A673 (cell line): ENCODE measurements at regions not wholly inside any gene's neighbourhood (a gene's known extent, or its start where the extent isn't known, plus 50 kb on each side); places are given as distances from the start of the nearest gene placed in this dataset.
A peak's percentile ranks its signal among the peaks of the same experiment; 100 is the strongest.

Experiments
- BruUV-seq: library from RNA; stranded (reverse); fragments of 400-500 nt; replicated peaks from 2 replicates; lab custom pipeline; 2021; lab: Mats Ljungman, UMichigan
- CTCF ChIA-PET: fragments of 300-600 bp; sonication (Branson Sonifier 250); formaldehyde crosslinking; loops from one replicate; lab custom pipeline; 2022; ENCODE audit warnings: antibody characterized with exemption; lab: Charles Lee
- POLR2A ChIA-PET: fragments of 300-600 bp; sonication (Branson Sonifier 250); formaldehyde crosslinking; loops from one replicate; lab custom pipeline; 2022; ENCODE audit warnings: antibody characterized with exemption; ENCODE audit not compliant: low non-redundant PET; lab: Charles Lee
- DNase-seq: peaks from one replicate; pipeline ENCODE4 v3.0.0-alpha.2; 2015; ENCODE audit warnings: low spot score
- H3K27ac ChIP-seq: fragments of 200-600 bp; sonication (generic); 2 replicates; pipeline ENCODE4 v1.5.1; 2016; ENCODE audit warnings: mixed run types, low read depth, mild to moderate bottlenecking, mixed read lengths, antibody characterized with exemption, low read length; ENCODE audit not compliant: poor library complexity, severe bottlenecking
- H3K27me3 ChIP-seq: fragments of 200-600 bp; sonication (generic); replicated peaks from 2 replicates; pipeline ENCODE4 v1.6.1; 2017; ENCODE audit warnings: mixed run types, low read depth, mild to moderate bottlenecking, mixed read lengths, antibody characterized with exemption, low read length; ENCODE audit not compliant: insufficient read depth, poor library complexity
- H3K36me3 ChIP-seq: fragments of 200-600 bp; sonication (generic); 2 replicates; pipeline ENCODE4 v1.6.1; 2016; ENCODE audit warnings: mixed run types, mild to moderate bottlenecking, mixed read lengths, antibody characterized with exemption, low read length; ENCODE audit not compliant: insufficient read depth, poor library complexity, severe bottlenecking
- H3K4me1 ChIP-seq: fragments of 200-600 bp; sonication (generic); 2 replicates; pipeline ENCODE4 v1.6.1; 2017; ENCODE audit warnings: mixed run types, mild to moderate bottlenecking, mixed read lengths, antibody characterized with exemption, low read length; ENCODE audit not compliant: insufficient read depth, poor library complexity, severe bottlenecking
- H3K4me3 ChIP-seq: fragments of 200-600 bp; sonication (generic); 2 replicates; pipeline ENCODE4 v1.5.1; 2016; ENCODE audit warnings: low read depth, mixed run types, mild to moderate bottlenecking, mixed read lengths, low read length; ENCODE audit not compliant: poor library complexity, severe bottlenecking
- H3K9me3 ChIP-seq: fragments of 200-600 bp; sonication (generic); 2 replicates; pipeline ENCODE4 v1.6.1; 2016; ENCODE audit warnings: mixed run types, low read depth, mild to moderate bottlenecking, mixed read lengths, antibody characterized with exemption, low read length; ENCODE audit not compliant: poor library complexity, severe bottlenecking
- EZH2 ChIP-seq: fragments of 200-600 bp; sonication (generic); IDR thresholded peaks from 2 replicates; pipeline ENCODE4 v1.6.1; 2017; ENCODE audit warnings: borderline replicate concordance, low read depth, mild to moderate bottlenecking, mixed read lengths, antibody characterized with exemption, low read length; ENCODE audit not compliant: poor library complexity, severe bottlenecking
- intact Hi-C: fragments of 100-400 bp; cut with micrococcal nuclease; formaldehyde crosslinking; loops from one replicate; pipeline ENCODE4 v1.10.0; 2022; ENCODE audit not compliant: unreplicated experiment
- TF ChIP-seq, protein P1 (sequence below): fragments of 300-800, 200-600 bp; sonication (generic); conservative IDR thresholded peaks from 2 replicates; pipeline ENCODE4 v1.5.1; 2017; ENCODE audit warnings: low read depth, mild to moderate bottlenecking, antibody characterized with exemption, low read length, moderate library complexity, mixed read lengths

GRCh38 chr1:10866321-10867093 is 70.1 kb upstream of the CASZ1 start:
- Histone ChIP-seq H3K4me1 (peaks cover 10% of the 10 kb centered on the region), H3K27me3 (no peaks in the 10 kb centered on the region), H3K36me3 (no peaks in the 10 kb centered on the region), H3K9me3 (no peaks in the 10 kb centered on the region), H3K4me3 (peak overlapping the region; percentile 46), H3K27ac (no peak overlapping the region)
- no TSS peak for BruUV-seq
- ChIA-PET CTCF (interaction anchor here (0.6 to 0.9 kb wide), 4 partner anchors 31 to 371 kb away, joined by 3 to 4 read pairs (median 3); no protein-coding TSS in a partner anchor), POLR2A (interaction anchor here (0.6 kb wide), 1 partner anchor 488 kb away, joined by 3 read pairs; no protein-coding TSS in a partner anchor)
- intact Hi-C loops: loop anchor here (2.0 kb wide), 1 partner anchor 352 kb away; no protein-coding TSS in a partner anchor
- no peak for TF ChIP-seq EZH2
- TF ChIP-seq, protein P1, sequence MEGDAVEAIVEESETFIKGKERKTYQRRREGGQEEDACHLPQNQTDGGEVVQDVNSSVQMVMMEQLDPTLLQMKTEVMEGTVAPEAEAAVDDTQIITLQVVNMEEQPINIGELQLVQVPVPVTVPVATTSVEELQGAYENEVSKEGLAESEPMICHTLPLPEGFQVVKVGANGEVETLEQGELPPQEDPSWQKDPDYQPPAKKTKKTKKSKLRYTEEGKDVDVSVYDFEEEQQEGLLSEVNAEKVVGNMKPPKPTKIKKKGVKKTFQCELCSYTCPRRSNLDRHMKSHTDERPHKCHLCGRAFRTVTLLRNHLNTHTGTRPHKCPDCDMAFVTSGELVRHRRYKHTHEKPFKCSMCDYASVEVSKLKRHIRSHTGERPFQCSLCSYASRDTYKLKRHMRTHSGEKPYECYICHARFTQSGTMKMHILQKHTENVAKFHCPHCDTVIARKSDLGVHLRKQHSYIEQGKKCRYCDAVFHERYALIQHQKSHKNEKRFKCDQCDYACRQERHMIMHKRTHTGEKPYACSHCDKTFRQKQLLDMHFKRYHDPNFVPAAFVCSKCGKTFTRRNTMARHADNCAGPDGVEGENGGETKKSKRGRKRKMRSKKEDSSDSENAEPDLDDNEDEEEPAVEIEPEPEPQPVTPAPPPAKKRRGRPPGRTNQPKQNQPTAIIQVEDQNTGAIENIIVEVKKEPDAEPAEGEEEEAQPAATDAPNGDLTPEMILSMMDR: no peak
- DNase-seq: peak; percentile 33

GRCh38 chr1:10867138-10867721 is 70.8 kb upstream of the CASZ1 start:
- Histone ChIP-seq H3K27me3 (no peaks in the 10 kb centered on the region), H3K4me3 (peak overlapping the region; percentile 46), H3K27ac (peak overlapping the region; percentile 19), H3K9me3 (no peaks in the 10 kb centered on the region), H3K36me3 (no peaks in the 10 kb centered on the region), H3K4me1 (peaks cover 10% of the 10 kb centered on the region)
- ChIA-PET CTCF (interaction anchor here (0.5 to 1.0 kb wide), 7 partner anchors 21 to 519 kb away, joined by 3 to 4 read pairs (median 3); no protein-coding TSS in a partner anchor), POLR2A (interaction anchor here (0.6 kb wide), 1 partner anchor 489 kb away, joined by 3 read pairs; no protein-coding TSS in a partner anchor)
- BruUV-seq: no TSS peak
- TF ChIP-seq, protein P1: peak; percentile 61; the same call in 1 of the 2 replicates
- no peak for TF ChIP-seq EZH2
- DNase-seq: peak; percentile 69
- intact Hi-C loops: loop anchor here (2.0 kb wide), 1 partner anchor 352 kb away; no protein-coding TSS in a partner anchor

DNA sequence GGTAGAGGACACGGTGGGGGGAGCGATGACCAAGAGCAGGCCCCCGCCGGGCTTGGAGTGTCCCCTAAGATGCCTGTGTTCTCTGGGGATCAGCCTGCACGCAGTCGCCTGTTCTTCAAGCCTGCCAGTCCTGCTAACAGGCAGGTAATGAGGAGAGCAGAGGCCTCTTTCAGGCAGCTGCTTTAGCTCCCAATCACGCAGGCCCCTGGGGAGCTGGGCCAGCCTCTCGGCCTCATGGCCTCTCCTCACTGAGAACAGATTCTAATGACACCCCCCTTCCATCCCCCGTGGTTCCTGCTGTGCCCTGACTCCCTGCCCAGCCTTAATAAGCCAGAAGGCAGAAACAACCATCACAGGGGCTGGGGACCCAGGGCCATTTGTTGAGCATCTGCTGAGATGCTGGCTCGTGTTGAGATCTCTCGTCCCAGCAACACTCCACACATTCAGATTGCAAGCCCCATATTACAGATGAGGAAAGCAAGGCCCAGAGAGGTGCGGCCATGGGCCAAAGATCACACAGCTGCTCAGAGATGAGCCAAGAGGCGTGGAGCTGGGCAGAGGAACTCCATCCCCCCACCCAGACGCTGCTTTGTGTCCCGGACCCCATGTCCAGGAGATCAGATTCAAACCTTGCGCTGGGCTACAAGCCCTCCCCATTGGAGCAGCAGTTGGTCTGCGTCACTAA is 71.6 kb upstream of the CASZ1 start:
- Histone ChIP-seq H3K27me3 (no peaks in the 10 kb centered on the region), H3K27ac (no peak overlapping the region), H3K36me3 (no peaks in the 10 kb centered on the region), H3K9me3 (no peaks in the 10 kb centered on the region), H3K4me1 (peaks cover 10% of the 10 kb centered on the region), H3K4me3 (no peak overlapping the region)
- peak; percentile 45 for DNase-seq
- CTCF ChIA-PET: interaction anchor here (0.5 to 1.0 kb wide), 2 partner anchors 344 to 354 kb away, joined by 4 read pairs; no protein-coding TSS in a partner anchor
- intact Hi-C loops: loop anchor here (2.0 kb wide), 1 partner anchor 353 kb away; no protein-coding TSS in a partner anchor
- POLR2A ChIA-PET: no interaction called here
- TF ChIP-seq, protein P1: no peak
- no peak for TF ChIP-seq EZH2
- no TSS peak for BruUV-seq
